ENCODE measurements at regions not wholly inside any gene's neighbourhood (a gene's known extent, or its start where the extent isn't known, plus 50 kb on each side); places are given as distances from the start of the nearest gene placed in this dataset.

DNA sequence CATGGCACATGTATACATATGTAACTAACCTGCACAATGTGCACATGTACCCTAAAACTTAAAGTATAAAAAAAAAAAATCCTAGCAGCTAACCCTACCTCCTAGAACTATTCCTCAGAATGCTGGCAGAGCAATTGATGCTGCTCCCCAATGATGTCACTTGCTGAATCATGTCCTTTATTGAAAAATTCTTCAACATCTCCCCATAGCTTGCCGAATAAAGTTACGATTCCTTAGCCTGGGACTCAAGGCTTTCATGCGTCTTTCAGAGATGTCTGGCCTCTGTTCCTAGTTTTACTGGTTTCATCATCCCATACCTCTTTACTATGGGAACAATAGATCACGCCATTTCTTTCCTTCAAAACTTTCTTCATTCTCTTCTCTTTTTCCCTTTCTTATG, 174.7 kb upstream of the FAT1 start:
- Histone ChIP-seq H2AFZ (ENCODE audit: low read length) (no peak overlapping the region), H2BK20ac (ENCODE audit: low read length) (no peak overlapping the region), H2BK15ac (ENCODE audit: low read length) (no peak overlapping the region), H2BK12ac (ENCODE audit: low read depth, low read length) (no peak overlapping the region), H3K4me1 (replicated peaks in 1 of 4; ENCODE audit: control insufficient read depth in 3 of 4, insufficient read depth in 4 of 4, low read length in 3 of 4) (no peaks in the 10 kb centered on the region), H3K27me3 (replicated peaks in 1 of 4; ENCODE audit: control insufficient read depth in 3 of 4, extremely low read depth in 1 of 4, insufficient read depth in 3 of 4, low read length in 3 of 4) (no peaks in the 10 kb centered on the region), H3K9ac (replicated peaks in 1 of 4; ENCODE audit: extremely low read depth in 1 of 4, low read depth in 3 of 4, low read length in 3 of 4) (no peak overlapping the region), H3K23me2 (ENCODE audit: low read depth, low read length) (no peaks in the 10 kb centered on the region), H3K79me1 (ENCODE audit: low read depth, low read length) (no peaks in the 10 kb centered on the region), H3K79me2 (ENCODE audit: control insufficient read depth in 1 of 2, insufficient read depth in 2 of 2, low read length in 2 of 2) (no peaks in the 10 kb centered on the region), H3K4ac (replicated peaks; ENCODE audit: insufficient read length, low read depth, low read length) (no peak overlapping the region), H3K36me3 (ENCODE audit: control insufficient read depth in 2 of 4, insufficient read depth in 4 of 4, low read length in 3 of 4) (no peaks in the 10 kb centered on the region), H3K23ac (ENCODE audit: insufficient read length) (no peak overlapping the region), H4K8ac (ENCODE audit: extremely low read depth, insufficient read depth, low read length) (no peak overlapping the region), H3K14ac (ENCODE audit: insufficient read length) (no peak overlapping the region), H4K5ac (ENCODE audit: insufficient read length, low read depth, low read length) (no peak overlapping the region), H3K18ac (ENCODE audit: extremely low read depth, low read length) (no peak overlapping the region), H3K56ac (replicated peaks; ENCODE audit: insufficient read length, low read depth, low read length) (no peak overlapping the region), H2AK5ac (ENCODE audit: low read depth, low read length) (no peak overlapping the region), H2BK5ac (ENCODE audit: low read depth, low read length) (no peak overlapping the region), H4K20me1 (replicated peaks in 1 of 2; ENCODE audit: control insufficient read depth in 1 of 2, insufficient read depth in 2 of 2, low read length in 2 of 2) (no peaks in the 10 kb centered on the region), H3K4me2 (ENCODE audit: insufficient read depth in 1 of 2, low read depth in 2 of 2, low read length in 2 of 2) (no peak overlapping the region), H3K9me3 (ENCODE audit: insufficient read depth in 2 of 2, low read depth in 1 of 2, low read length in 1 of 2) (no peaks in the 10 kb centered on the region), H3K27ac (ENCODE audit: low read depth, low read length) (no peak overlapping the region), H2BK120ac (replicated peaks; ENCODE audit: low read depth, low read length) (no peak overlapping the region), H4K91ac (replicated peaks; ENCODE audit: insufficient read length, low read length) (no peak overlapping the region), H3K4me3 (ENCODE audit: extremely low read depth in 1 of 4, insufficient read depth in 2 of 4, low read depth in 3 of 4, low read length in 4 of 4) (no peak overlapping the region)
- no peak for FAIRE-seq
- TF ChIP-seq JUND (IDR thresholded peaks at IDR 0.05; ENCODE audit: low read length) (no peak), NANOG (IDR thresholded peaks at IDR 0.05; ENCODE audit: insufficient read depth, low read depth, low read length, poor library complexity, severe bottlenecking) (no peak), CBX8 (IDR thresholded peaks at IDR 0.05; ENCODE audit: borderline replicate concordance, low read depth, low read length) (no peak), TBP (IDR thresholded peaks at IDR 0.05; ENCODE audit: low read depth, low read length) (no peak), FOSL1 (IDR thresholded peaks at IDR 0.05; ENCODE audit: insufficient read depth, low read depth, low read length) (no peak), RFX5 (IDR thresholded peaks at IDR 0.05; ENCODE audit: borderline replicate concordance, low read depth, low read length) (no peak), CBX5 (IDR thresholded peaks at IDR 0.05; ENCODE audit: low read depth, low read length) (no peak)
- ChIA-PET POLR2A (ENCODE audit: partially characterized antibody) (no interaction called here), CTCF (ENCODE audit: partially characterized antibody) (interaction anchor here (0.5 kb wide), 1 partner anchor 31 kb away, joined by 3 read pairs; no protein-coding TSS in a partner anchor)
- DNase-seq (ENCODE audit: low read depth in 1 of 2, low spot score in 2 of 2): no peak
- WGBS, 2 experiments (ENCODE audit: extremely low coverage in 1 of 2, insufficient coverage in 1 of 2, insufficient read length in 1 of 2, insufficient replicate concordance in 2 of 2, low coverage in 1 of 2, low lambda C conversion rate in 2 of 2, missing lambda C conversion rate in 1 of 2): 98 to 100% methylated on average over 1 to 4 of the region's 4 CpGs

All from H1 (cell line).